Bronchial epithelial cell (primary cell): ENCODE measurements at regions not wholly inside any gene's neighbourhood (a gene's known extent, or its start where the extent isn't known, plus 50 kb on each side); places are given as distances from the start of the nearest gene placed in this dataset.

Experiments
- DNase-seq: peaks from one replicate; pipeline ENCODE4 v3.0.0-alpha.2; 2010; ENCODE audit warnings: low read depth
- FAIRE-seq: peaks from 2 replicates; lab custom pipeline; 2011; peaks lifted over from hg19 to GRCh38; lab: Jason Lieb, UNC
- H3K27me3 ChIP-seq: 2 replicates; pipeline ENCODE4 v1.5.1; 2011; ENCODE audit warnings: low read length; ENCODE audit not compliant: control insufficient read depth, insufficient read depth
- H3K36me3 ChIP-seq: 2 replicates; pipeline ENCODE4 v1.5.1; 2011; ENCODE audit warnings: low read length; ENCODE audit not compliant: control insufficient read depth, insufficient read depth
- H3K4me3 ChIP-seq: 2 replicates; pipeline ENCODE4 v1.5.1; 2011; ENCODE audit warnings: mild to moderate bottlenecking, low read depth, low read length, control low read depth
- CTCF ChIP-seq: IDR thresholded peaks from 2 replicates; pipeline ENCODE4 v1.5.1; 2011; ENCODE audit warnings: mild to moderate bottlenecking, moderate library complexity, low read length, control low read depth, inconsistent platforms; ENCODE audit not compliant: insufficient read depth, severe bottlenecking

GRCh38 chr4:15215109-15215508 lies 212.7 kb upstream of the C1QTNF7 start:
- H3K4me3 ChIP-seq = no peak overlapping the region
- DNase-seq (no peak), FAIRE-seq (no peak)
- H3K27me3 ChIP-seq = no peaks in the 10 kb centered on the region
- no peaks in the 10 kb centered on the region for H3K36me3 ChIP-seq
- TF ChIP-seq CTCF = no peak

- DNase-seq (no peak), FAIRE-seq (no peak)
- Histone ChIP-seq H3K4me3 (no peak overlapping the region), H3K27me3 (peaks cover 3% of the 10 kb centered on the region), H3K36me3 (no peaks in the 10 kb centered on the region)
- TF ChIP-seq CTCF = no peak
Observed at GRCh38 chr4:15226203-15226602, 201.6 kb upstream of the C1QTNF7 start.

- no peaks in the 10 kb centered on the region for H3K36me3 ChIP-seq
- peak; percentile 68 for DNase-seq
- H3K4me3 ChIP-seq = no peak overlapping the region
- H3K27me3 ChIP-seq = peaks cover 1% of the 10 kb centered on the region
- FAIRE-seq = peak; percentile 40
- peak; percentile 73 for TF ChIP-seq CTCF
Observed at GRCh38 chr4:15231265-15232091, 196.4 kb upstream of the C1QTNF7 start.

GRCh38 chr4:15232366-15233263 lies 195.2 kb upstream of the C1QTNF7 start:
- no peak overlapping the region for H3K4me3 ChIP-seq
- no peaks in the 10 kb centered on the region for H3K27me3 ChIP-seq
- no peak for FAIRE-seq
- TF ChIP-seq CTCF = no peak
- H3K36me3 ChIP-seq = no peaks in the 10 kb centered on the region
- DNase-seq = peak; percentile 47

GRCh38 chr4:15233264-15233597 lies 194.6 kb upstream of the C1QTNF7 start:
- DNase-seq (no peak), FAIRE-seq (peak; percentile 7)
- Histone ChIP-seq H3K36me3 (no peaks in the 10 kb centered on the region), H3K4me3 (no peak overlapping the region), H3K27me3 (peaks cover 4% of the 10 kb centered on the region)
- TF ChIP-seq CTCF = no peak
